Suppressor macrophage treated with lipopolysaccharide for 1 hour (primary cell): ENCODE measurements at regions not wholly inside any gene's neighbourhood (a gene's known extent, or its start where the extent isn't known, plus 50 kb on each side); places are given as distances from the start of the nearest gene placed in this dataset.

ENCODE experiments used
- DNase-seq, 3 donors: peaks; one replicate each; pipeline ENCODE4 v3.0.0-alpha.2; 2020 to 2022

- no peak for DNase-seq
These were observed 78.6 kb downstream of the ZIC5 start for GRCh38 chr13:99892866-99893504.

GRCh38 chr13:99892196-99892613 lies 79.4 kb downstream of the ZIC5 start:
- no peak for DNase-seq

- DNase-seq, result no peak
These were observed 84.9 kb downstream of the ZIC5 start for GRCh38 chr13:99886706-99887105.

GRCh38 chr13:99884913-99885312 lies 86.7 kb downstream of the ZIC5 start:
- DNase-seq, result no peak

- DNase-seq, result no peak
These were observed 87.8 kb downstream of the ZIC5 start for GRCh38 chr13:99883805-99884204.

GRCh38 chr13:99878921-99879610 lies 92.5 kb downstream of the ZIC5 start:
- no peak for DNase-seq

- DNase-seq, result no peak
These were observed 94.9 kb downstream of the ZIC5 start for GRCh38 chr13:99876651-99877050.

GRCh38 chr13:99875391-99875790 lies 96.2 kb downstream of the ZIC5 start:
- no peak for DNase-seq

- no peak for DNase-seq
These were observed 97.6 kb downstream of the ZIC5 start for GRCh38 chr13:99873832-99874430.

GRCh38 chr13:99873141-99873540 lies 98.4 kb downstream of the ZIC5 start:
- no peak for DNase-seq

- DNase-seq, result no peak
These were observed 100.2 kb downstream of the ZIC5 start for GRCh38 chr13:99871249-99871898.

GRCh38 chr13:99870541-99870940 lies 101.0 kb downstream of the ZIC5 start:
- DNase-seq, result no peak

- DNase-seq, result no peak
These were observed 101.7 kb downstream of the ZIC5 start for GRCh38 chr13:99869830-99870229.

- DNase-seq, result no peak
These were observed 102.8 kb downstream of the ZIC5 start for GRCh38 chr13:99868767-99869166.

GRCh38 chr13:99867535-99868257 lies 103.9 kb downstream of the ZIC5 start:
- no peak for DNase-seq

- DNase-seq, result no peak
These were observed 104.8 kb downstream of the ZIC5 start for GRCh38 chr13:99866781-99867180.

GRCh38 chr13:99865420-99865930 lies 106.1 kb downstream of the ZIC5 start:
- no peak for DNase-seq

GRCh38 chr13:99864627-99864990 lies 107.0 kb downstream of the ZIC5 start:
- no peak for DNase-seq

- no peak for DNase-seq
These were observed 107.6 kb downstream of the ZIC5 start for GRCh38 chr13:99863789-99864626.

GRCh38 chr13:99862244-99862643 lies 109.3 kb downstream of the ZIC5 start:
- DNase-seq, result no peak

GRCh38 chr13:99861771-99862170 lies 109.8 kb downstream of the ZIC5 start:
- DNase-seq, result no peak

GRCh38 chr13:99860745-99861144 lies 110.8 kb downstream of the ZIC5 start:
- DNase-seq, result no peak
